ENCODE measurements at regions not wholly inside any gene's neighbourhood (a gene's known extent, or its start where the extent isn't known, plus 50 kb on each side); places are given as distances from the start of the nearest gene placed in this dataset.

DNA sequence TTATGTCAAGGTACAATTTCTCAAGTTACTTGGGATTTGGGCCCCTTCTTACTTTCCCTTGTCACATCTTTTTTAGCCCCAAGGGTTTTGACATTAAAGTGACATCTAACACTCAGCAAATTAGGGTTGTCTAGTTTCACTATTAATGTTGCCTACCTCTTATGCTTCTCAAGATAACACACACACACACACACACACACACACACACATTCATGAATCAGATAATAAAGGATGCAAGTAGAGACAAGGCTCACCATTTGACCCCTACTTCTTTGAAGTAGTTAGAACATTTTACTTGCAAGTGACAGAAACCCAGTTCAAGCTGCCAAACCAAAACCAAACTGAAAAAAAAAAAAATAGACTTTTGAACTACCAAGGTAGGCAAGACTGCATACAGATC, 138.8 kb downstream of the TRIB2 start:
- Histone ChIP-seq H2AK5ac (ENCODE audit: low read depth, low read length) (no peak overlapping the region), H3K9ac (ENCODE audit: low read depth, low read length, poor library complexity) (no peak overlapping the region), H4K8ac (ENCODE audit: low read depth, low read length) (no peak overlapping the region), H3K4me2 (ENCODE audit: insufficient read depth, low read length, poor library complexity, severe bottlenecking) (no peak overlapping the region), H3K14ac (ENCODE audit: low read length) (no peak overlapping the region), H3K4me3 (ENCODE audit: low read length in 2 of 2) (no peak overlapping the region), H2BK15ac (ENCODE audit: low read length) (no peak overlapping the region), H3K79me1 (ENCODE audit: low read depth, low read length) (no peaks in the 10 kb centered on the region), H3K27ac (replicated peaks; ENCODE audit: low read length) (no peak overlapping the region), H3K23ac (ENCODE audit: low read depth, low read length, poor library complexity) (no peak overlapping the region), H2BK5ac (ENCODE audit: low read length) (no peak overlapping the region), H3K9me3 (replicated peaks in 1 of 2; ENCODE audit: control insufficient read depth in 2 of 2, insufficient read depth in 1 of 2, low read depth in 1 of 2, low read length in 2 of 2) (peaks cover 4 to 7% of the 10 kb centered on the region in 2 donors), H2BK12ac (ENCODE audit: low read length) (no peak overlapping the region), H4K91ac (ENCODE audit: low read depth, low read length, poor library complexity) (no peak overlapping the region), H3K27me3 (ENCODE audit: control insufficient read depth in 3 of 3, insufficient read depth in 3 of 3, low read depth in 1 of 3, low read length in 3 of 3) (no peaks in the 10 kb centered on the region), H3K4me1 (ENCODE audit: control insufficient read depth in 2 of 2, insufficient read depth in 1 of 2, low read depth in 1 of 2, low read length in 2 of 2) (no peaks in the 10 kb centered on the region), H3K4ac (ENCODE audit: low read length) (no peak overlapping the region), H2AFZ (ENCODE audit: low read length) (no peak overlapping the region), H3K36me3 (replicated peaks in 1 of 2; ENCODE audit: control insufficient read depth in 2 of 2, insufficient read depth in 2 of 2, low read length in 2 of 2) (no peaks in the 10 kb centered on the region), H2BK120ac (ENCODE audit: low read depth, low read length) (no peak overlapping the region), H3K18ac (ENCODE audit: low read length) (no peak overlapping the region)
- DNase-seq (ENCODE audit: low spot score), result no peak

- no peaks in the 10 kb centered on the region for H3K79me1 ChIP-seq (ENCODE audit: low read depth, low read length)
- H3K4me1 ChIP-seq (ENCODE audit: control insufficient read depth in 2 of 2, insufficient read depth in 1 of 2, low read depth in 1 of 2, low read length in 2 of 2), result no peaks in the 10 kb centered on the region
- H3K4me3 ChIP-seq (ENCODE audit: low read length in 2 of 2), result no peak overlapping the region
- H3K9ac ChIP-seq (ENCODE audit: low read depth, low read length, poor library complexity), result no peak overlapping the region
- H3K18ac ChIP-seq (ENCODE audit: low read length), result no peak overlapping the region
- H2BK12ac ChIP-seq (ENCODE audit: low read length), result no peak overlapping the region
- no peak overlapping the region for H3K23ac ChIP-seq (ENCODE audit: low read depth, low read length, poor library complexity)
- no peak overlapping the region for H2BK15ac ChIP-seq (ENCODE audit: low read length)
- no peak overlapping the region for H4K91ac ChIP-seq (ENCODE audit: low read depth, low read length, poor library complexity)
- DNase-seq (ENCODE audit: low spot score), result no peak
- no peaks in the 10 kb centered on the region for H3K27me3 ChIP-seq (ENCODE audit: control insufficient read depth in 3 of 3, insufficient read depth in 3 of 3, low read depth in 1 of 3, low read length in 3 of 3)
- H3K36me3 ChIP-seq (replicated peaks in 1 of 2; ENCODE audit: control insufficient read depth in 2 of 2, insufficient read depth in 2 of 2, low read length in 2 of 2), result no peaks in the 10 kb centered on the region
- H3K9me3 ChIP-seq (replicated peaks in 1 of 2; ENCODE audit: control insufficient read depth in 2 of 2, insufficient read depth in 1 of 2, low read depth in 1 of 2, low read length in 2 of 2), result peaks cover 4 to 7% of the 10 kb centered on the region in 2 donors
- H2AK5ac ChIP-seq (ENCODE audit: low read depth, low read length), result no peak overlapping the region
- no peak overlapping the region for H3K4ac ChIP-seq (ENCODE audit: low read length)
- no peak overlapping the region for H3K14ac ChIP-seq (ENCODE audit: low read length)
- H4K8ac ChIP-seq (ENCODE audit: low read depth, low read length), result no peak overlapping the region
- no CpG with 5 or more reads among the region's 3 CpGs for WGBS, 2 donors (ENCODE audit: extremely low coverage in 2 of 2, insufficient read length in 2 of 2, insufficient replicate concordance in 1 of 2)
- H2BK120ac ChIP-seq (ENCODE audit: low read depth, low read length), result no peak overlapping the region
- no peak overlapping the region for H3K27ac ChIP-seq (replicated peaks; ENCODE audit: low read length)
- H2AFZ ChIP-seq (ENCODE audit: low read length), result no peak overlapping the region
- no peak overlapping the region for H2BK5ac ChIP-seq (ENCODE audit: low read length)
- H3K4me2 ChIP-seq (ENCODE audit: insufficient read depth, low read length, poor library complexity, severe bottlenecking), result no peak overlapping the region
Observed at GRCh38 chr2:12856934-12857601, 140.3 kb downstream of the TRIB2 start.

- no peaks in the 10 kb centered on the region for H3K27me3 ChIP-seq (ENCODE audit: control insufficient read depth in 3 of 3, insufficient read depth in 3 of 3, low read depth in 1 of 3, low read length in 3 of 3)
- H4K91ac ChIP-seq (ENCODE audit: low read depth, low read length, poor library complexity), result no peak overlapping the region
- H3K79me1 ChIP-seq (ENCODE audit: low read depth, low read length), result no peaks in the 10 kb centered on the region
- H2AK5ac ChIP-seq (ENCODE audit: low read depth, low read length), result no peak overlapping the region
- WGBS, 2 donors (ENCODE audit: extremely low coverage in 2 of 2, insufficient read length in 2 of 2, insufficient replicate concordance in 1 of 2), result no CpG with 5 or more reads among the region's 1 CpG
- H3K23ac ChIP-seq (ENCODE audit: low read depth, low read length, poor library complexity), result no peak overlapping the region
- H3K4ac ChIP-seq (ENCODE audit: low read length), result no peak overlapping the region
- H3K14ac ChIP-seq (ENCODE audit: low read length), result no peak overlapping the region
- no peak overlapping the region for H2AFZ ChIP-seq (ENCODE audit: low read length)
- no peaks in the 10 kb centered on the region for H3K36me3 ChIP-seq (replicated peaks in 1 of 2; ENCODE audit: control insufficient read depth in 2 of 2, insufficient read depth in 2 of 2, low read length in 2 of 2)
- H3K18ac ChIP-seq (ENCODE audit: low read length), result no peak overlapping the region
- H2BK120ac ChIP-seq (ENCODE audit: low read depth, low read length), result no peak overlapping the region
- H3K4me3 ChIP-seq (ENCODE audit: low read length in 2 of 2), result no peak overlapping the region
- no peak overlapping the region for H2BK5ac ChIP-seq (ENCODE audit: low read length)
- H2BK15ac ChIP-seq (ENCODE audit: low read length), result no peak overlapping the region
- no peak overlapping the region for H4K8ac ChIP-seq (ENCODE audit: low read depth, low read length)
- H3K9ac ChIP-seq (ENCODE audit: low read depth, low read length, poor library complexity), result no peak overlapping the region
- no peak overlapping the region for H2BK12ac ChIP-seq (ENCODE audit: low read length)
- no peak overlapping the region for H3K4me2 ChIP-seq (ENCODE audit: insufficient read depth, low read length, poor library complexity, severe bottlenecking)
- peaks cover 2 to 7% of the 10 kb centered on the region in 2 donors for H3K9me3 ChIP-seq (replicated peaks in 1 of 2; ENCODE audit: control insufficient read depth in 2 of 2, insufficient read depth in 1 of 2, low read depth in 1 of 2, low read length in 2 of 2)
- no peaks in the 10 kb centered on the region for H3K4me1 ChIP-seq (ENCODE audit: control insufficient read depth in 2 of 2, insufficient read depth in 1 of 2, low read depth in 1 of 2, low read length in 2 of 2)
- no peak for DNase-seq (ENCODE audit: low spot score)
- no peak overlapping the region for H3K27ac ChIP-seq (replicated peaks; ENCODE audit: low read length)
Observed at GRCh38 chr2:12857891-12858290, 141.2 kb downstream of the TRIB2 start.

DNA sequence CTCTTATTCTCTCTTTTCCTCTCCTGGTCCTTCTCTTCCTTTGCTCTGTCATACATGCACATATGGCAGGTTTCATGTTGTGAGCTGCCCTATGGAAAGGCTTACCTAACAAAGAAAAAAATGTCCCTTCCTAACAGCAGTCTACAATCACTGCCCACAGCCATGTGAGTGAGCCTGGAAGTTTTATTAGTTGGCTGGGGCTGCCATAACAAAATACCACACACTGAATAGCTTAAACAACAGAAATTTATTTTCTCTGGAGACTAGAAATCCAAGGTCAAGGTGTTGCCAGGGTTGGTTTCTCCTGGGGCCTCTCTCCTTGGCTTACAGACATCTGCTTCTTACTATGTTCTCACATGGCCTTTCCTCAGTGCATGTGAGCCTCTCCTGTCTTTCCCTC, 142.1 kb downstream of the TRIB2 start:
- Histone ChIP-seq H2BK5ac (ENCODE audit: low read length) (no peak overlapping the region), H3K79me1 (ENCODE audit: low read depth, low read length) (no peaks in the 10 kb centered on the region), H3K4me1 (ENCODE audit: control insufficient read depth in 2 of 2, insufficient read depth in 1 of 2, low read depth in 1 of 2, low read length in 2 of 2) (no peaks in the 10 kb centered on the region), H4K91ac (ENCODE audit: low read depth, low read length, poor library complexity) (no peak overlapping the region), H2BK12ac (ENCODE audit: low read length) (no peak overlapping the region), H2AFZ (ENCODE audit: low read length) (no peak overlapping the region), H3K27me3 (ENCODE audit: control insufficient read depth in 3 of 3, insufficient read depth in 3 of 3, low read depth in 1 of 3, low read length in 3 of 3) (no peaks in the 10 kb centered on the region), H3K4me2 (ENCODE audit: insufficient read depth, low read length, poor library complexity, severe bottlenecking) (no peak overlapping the region), H4K8ac (ENCODE audit: low read depth, low read length) (no peak overlapping the region), H3K27ac (replicated peaks; ENCODE audit: low read length) (no peak overlapping the region), H3K4ac (ENCODE audit: low read length) (no peak overlapping the region), H2BK120ac (ENCODE audit: low read depth, low read length) (no peak overlapping the region), H3K23ac (ENCODE audit: low read depth, low read length, poor library complexity) (no peak overlapping the region), H3K9me3 (replicated peaks in 1 of 2; ENCODE audit: control insufficient read depth in 2 of 2, insufficient read depth in 1 of 2, low read depth in 1 of 2, low read length in 2 of 2) (peaks cover 4 to 16% of the 10 kb centered on the region in 2 donors), H3K9ac (ENCODE audit: low read depth, low read length, poor library complexity) (no peak overlapping the region), H3K4me3 (ENCODE audit: low read length in 2 of 2) (no peak overlapping the region), H2BK15ac (ENCODE audit: low read length) (no peak overlapping the region), H3K14ac (ENCODE audit: low read length) (no peak overlapping the region), H3K18ac (ENCODE audit: low read length) (no peak overlapping the region), H2AK5ac (ENCODE audit: low read depth, low read length) (no peak overlapping the region), H3K36me3 (replicated peaks in 1 of 2; ENCODE audit: control insufficient read depth in 2 of 2, insufficient read depth in 2 of 2, low read length in 2 of 2) (no peaks in the 10 kb centered on the region)
- no peak for DNase-seq (ENCODE audit: low spot score)

All from neuronal stem cell (in vitro differentiated cells).